ENCODE measurements at regions not wholly inside any gene's neighbourhood (a gene's known extent, or its start where the extent isn't known, plus 50 kb on each side); places are given as distances from the start of the nearest gene placed in this dataset.

GRCh38 chr5:87069311-87069710 lies 198.4 kb upstream of the RASA1 start:
- no peak for DNase-seq

GRCh38 chr5:87069974-87070608 lies 197.6 kb upstream of the RASA1 start:
- peak; percentile 49 to 61 for DNase-seq

GRCh38 chr5:87074072-87074471 lies 193.6 kb upstream of the RASA1 start:
- DNase-seq = no peak

GRCh38 chr5:87074934-87075541 lies 192.6 kb upstream of the RASA1 start:
- DNase-seq = no peak

- no peak for DNase-seq
Measured at GRCh38 chr5:87076411-87076810, 191.3 kb upstream of the RASA1 start.

GRCh38 chr5:87076931-87077330 lies 190.8 kb upstream of the RASA1 start:
- DNase-seq = no peak

GRCh38 chr5:87079219-87079618 lies 188.5 kb upstream of the RASA1 start:
- no peak for DNase-seq

- DNase-seq = peak in 1 of 2 experiments; percentile 36
Measured at GRCh38 chr5:87081016-87081415, 186.7 kb upstream of the RASA1 start.

GRCh38 chr5:87081511-87082372 lies 185.9 kb upstream of the RASA1 start:
- peak; percentile 91 to 92 for DNase-seq

- no peak for DNase-seq
Measured at GRCh38 chr5:87094347-87094746, 173.3 kb upstream of the RASA1 start.

- no peak for DNase-seq
Measured at GRCh38 chr5:87094833-87095232, 172.8 kb upstream of the RASA1 start.

GRCh38 chr5:87095787-87096186 lies 171.9 kb upstream of the RASA1 start:
- no peak for DNase-seq

- no peak for DNase-seq
Measured at GRCh38 chr5:87097664-87098063, 170.0 kb upstream of the RASA1 start.

GRCh38 chr5:87099291-87099839 lies 168.3 kb upstream of the RASA1 start:
- no peak for DNase-seq

GRCh38 chr5:87099968-87100367 lies 167.7 kb upstream of the RASA1 start:
- DNase-seq = no peak

GRCh38 chr5:87101321-87101720 lies 166.4 kb upstream of the RASA1 start:
- DNase-seq = no peak

- no peak for DNase-seq
Measured at GRCh38 chr5:87102841-87103240, 164.8 kb upstream of the RASA1 start.

GRCh38 chr5:87103616-87104287 lies 163.9 kb upstream of the RASA1 start:
- no peak for DNase-seq

- no peak for DNase-seq
Measured at GRCh38 chr5:87105577-87105976, 162.1 kb upstream of the RASA1 start.

- DNase-seq = no peak
Measured at GRCh38 chr5:87109746-87110145, 157.9 kb upstream of the RASA1 start.

- no peak for DNase-seq
Measured at GRCh38 chr5:87110721-87111120, 157.0 kb upstream of the RASA1 start.

GRCh38 chr5:87113861-87114260 lies 153.8 kb upstream of the RASA1 start:
- no peak for DNase-seq

- no peak for DNase-seq
Measured at GRCh38 chr5:87114631-87115030, 153.1 kb upstream of the RASA1 start.

Data from AML-193 (cell line).